ENCODE measurements at regions not wholly inside any gene's neighbourhood (a gene's known extent, or its start where the extent isn't known, plus 50 kb on each side); places are given as distances from the start of the nearest gene placed in this dataset.

DNA sequence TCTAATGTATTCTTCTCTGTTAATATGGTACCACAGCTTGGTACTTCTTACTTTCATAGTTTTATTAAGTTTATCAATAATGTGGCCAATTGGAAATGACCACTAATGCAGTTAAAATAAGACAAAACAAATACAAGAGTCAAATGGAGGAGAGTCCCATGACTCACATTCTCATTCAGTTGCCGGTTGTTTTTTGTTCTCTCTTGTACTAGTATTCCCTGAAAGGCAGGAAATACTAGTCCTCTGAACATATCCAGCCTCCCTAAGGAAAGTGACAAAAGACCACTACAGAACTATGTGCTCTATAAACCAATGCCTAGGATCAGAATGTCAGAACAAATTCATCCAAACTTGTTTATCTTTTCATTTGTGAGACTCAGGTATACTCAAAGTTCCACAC, 165.2 kb upstream of the SAMSN1 start:
- H3K4me1 Mint-ChIP-seq (ENCODE audit: low read depth, unreplicated experiment), result no peaks in the 10 kb centered on the region
- peaks cover 1% of the 10 kb centered on the region for H3K9me3 Mint-ChIP-seq (ENCODE audit: unreplicated experiment)
- no peaks in the 10 kb centered on the region for H3K36me3 Mint-ChIP-seq (ENCODE audit: unreplicated experiment)
- H3K27ac Mint-ChIP-seq (ENCODE audit: unreplicated experiment), result no peak overlapping the region
- H3K4me3 Mint-ChIP-seq (ENCODE audit: unreplicated experiment), result no peak overlapping the region
- no peaks in the 10 kb centered on the region for H3K27me3 Mint-ChIP-seq (ENCODE audit: unreplicated experiment)
- DNase-seq, result no peak
- TF ChIP-seq CTCF (IDR thresholded peaks at IDR 0.05; ENCODE audit: partially characterized antibody, unreplicated experiment), result no peak

- Mint-ChIP-seq H3K4me1 (ENCODE audit: low read depth, unreplicated experiment) (no peaks in the 10 kb centered on the region), H3K27me3 (ENCODE audit: unreplicated experiment) (no peaks in the 10 kb centered on the region), H3K36me3 (ENCODE audit: unreplicated experiment) (no peaks in the 10 kb centered on the region), H3K4me3 (ENCODE audit: unreplicated experiment) (no peak overlapping the region), H3K9me3 (ENCODE audit: unreplicated experiment) (no peaks in the 10 kb centered on the region), H3K27ac (ENCODE audit: unreplicated experiment) (no peak overlapping the region)
- no peak for DNase-seq
- TF ChIP-seq CTCF (IDR thresholded peaks at IDR 0.05; ENCODE audit: partially characterized antibody, unreplicated experiment), result no peak
These were observed 161.5 kb upstream of the SAMSN1 start for GRCh38 chr21:14707511-14708020.

DNA sequence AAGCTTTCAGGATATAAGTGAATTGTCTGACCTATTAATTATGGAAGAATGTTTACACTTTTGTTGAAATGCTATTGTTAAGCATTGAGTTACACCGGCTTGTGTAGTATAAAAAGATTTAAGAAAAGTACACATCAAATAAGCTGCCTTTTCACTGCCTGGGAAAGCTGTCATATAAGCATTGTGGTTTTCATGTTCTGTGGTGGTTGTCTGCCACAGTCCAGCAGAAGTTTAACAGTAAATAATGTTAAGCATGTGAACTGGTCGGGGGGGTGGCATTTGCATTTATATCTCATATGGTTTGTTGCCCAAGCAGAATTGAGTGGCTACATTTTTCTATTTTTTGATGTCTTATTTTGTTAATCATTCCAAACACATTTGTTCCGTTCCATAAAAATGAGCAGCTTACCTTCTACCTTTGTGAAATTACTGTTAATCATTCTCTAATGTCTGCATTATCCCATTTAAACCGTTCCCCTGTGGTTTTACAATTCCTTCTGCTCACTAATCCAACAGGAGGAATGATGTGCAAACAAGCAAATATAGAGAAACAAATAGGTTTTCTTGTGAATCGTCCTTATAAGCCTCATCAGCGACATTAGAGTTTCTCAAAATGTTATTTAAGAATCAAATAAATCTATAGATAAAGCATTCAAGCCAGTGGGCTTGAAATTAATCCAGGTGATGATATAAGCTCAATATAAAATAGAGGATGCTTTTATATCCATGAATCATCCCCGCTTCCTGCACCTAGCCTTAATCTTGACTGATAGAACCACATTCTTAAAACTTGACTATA, 160.8 kb upstream of the SAMSN1 start:
- Mint-ChIP-seq H3K27ac (ENCODE audit: unreplicated experiment) (no peak overlapping the region), H3K4me1 (ENCODE audit: low read depth, unreplicated experiment) (no peaks in the 10 kb centered on the region), H3K27me3 (ENCODE audit: unreplicated experiment) (no peaks in the 10 kb centered on the region), H3K4me3 (ENCODE audit: unreplicated experiment) (no peak overlapping the region), H3K9me3 (ENCODE audit: unreplicated experiment) (no peaks in the 10 kb centered on the region), H3K36me3 (ENCODE audit: unreplicated experiment) (no peaks in the 10 kb centered on the region)
- no peak for TF ChIP-seq CTCF (IDR thresholded peaks at IDR 0.05; ENCODE audit: partially characterized antibody, unreplicated experiment)
- no peak for DNase-seq

GRCh38 chr21:14699433-14700407, 153.6 kb upstream of the SAMSN1 start:
- no peak for DNase-seq
- Mint-ChIP-seq H3K4me3 (ENCODE audit: unreplicated experiment) (no peak overlapping the region), H3K27me3 (ENCODE audit: unreplicated experiment) (no peaks in the 10 kb centered on the region), H3K9me3 (ENCODE audit: unreplicated experiment) (peaks cover 2% of the 10 kb centered on the region), H3K36me3 (ENCODE audit: unreplicated experiment) (no peaks in the 10 kb centered on the region), H3K27ac (ENCODE audit: unreplicated experiment) (no peak overlapping the region), H3K4me1 (ENCODE audit: low read depth, unreplicated experiment) (peaks cover 3% of the 10 kb centered on the region)
- no peak for TF ChIP-seq CTCF (IDR thresholded peaks at IDR 0.05; ENCODE audit: partially characterized antibody, unreplicated experiment)
